Activated T-cell treated with anti-CD3 and anti-CD28 coated beads, Interleukin-2, amount 50 U/mL, for 72 hours (primary cell): ENCODE measurements at regions not wholly inside any gene's neighbourhood (a gene's known extent, or its start where the extent isn't known, plus 50 kb on each side); places are given as distances from the start of the nearest gene placed in this dataset.
"Not testable (repeated sequence)": the region's sequence is repeated elsewhere in the genome, so short reads cannot be mapped to it uniquely, and the experiment has no call there.

Experiments used
- ATAC-seq, 2 donors: fragments of 150-1000 bp; cut with Tn5 transposase; replicated peaks in 1 of 2; 2 replicates each; pipeline ENCODE4 v1.10.0; 2021; ENCODE audit warnings: moderate library complexity in 2 of 2, mild to moderate bottlenecking in 1 of 2
- DNase-seq, 2 donors: peaks; one replicate each; pipeline ENCODE4 v3.0.0; 2021 to 2022; ENCODE audit warnings: mixed read lengths in 1 of 2
- H3K27ac Mint-ChIP-seq: one replicate; pipeline ENCODE4 v1.8.0; 2022; ENCODE audit warnings: mild to moderate bottlenecking, moderate library complexity, mixed read lengths
- H3K27me3 Mint-ChIP-seq: one replicate; pipeline ENCODE4 v1.8.0; 2022; ENCODE audit warnings: low read depth, mixed read lengths
- H3K36me3 Mint-ChIP-seq, 2 donors: one replicate each; pipeline ENCODE4 v1.8.0; 2022; ENCODE audit warnings: mixed read lengths in 2 of 2, mild to moderate bottlenecking in 1 of 2; ENCODE audit not compliant: insufficient read depth in 2 of 2
- H3K4me1 Mint-ChIP-seq: one replicate; pipeline ENCODE4 v1.8.0; 2022; ENCODE audit warnings: low read depth, mixed read lengths
- H3K4me3 Mint-ChIP-seq, 2 donors: one replicate each; pipeline ENCODE4 v1.8.0; 2022; ENCODE audit warnings: mild to moderate bottlenecking in 2 of 2, mixed read lengths in 2 of 2, moderate library complexity in 2 of 2
- H3K9me3 Mint-ChIP-seq, 2 donors: one replicate each; pipeline ENCODE4 v1.8.0; 2022; ENCODE audit warnings: mixed read lengths in 2 of 2

- DNase-seq (no peak), ATAC-seq (no peak)
- peaks cover 39% of the 10 kb centered on the region for H3K4me1 Mint-ChIP-seq
- no peak overlapping the region for H3K4me3 Mint-ChIP-seq
- H3K9me3 Mint-ChIP-seq, result no peaks in the 10 kb centered on the region
- no peak overlapping the region for H3K27ac Mint-ChIP-seq
- H3K36me3 Mint-ChIP-seq, result no peaks in the 10 kb centered on the region
- H3K27me3 Mint-ChIP-seq, result peaks cover 13% of the 10 kb centered on the region
These were observed 314.9 kb downstream of the ALDH8A1 start for GRCh38 chr6:134634966-134635365.

GRCh38 chr6:134634466-134634865 lies 315.4 kb downstream of the ALDH8A1 start:
- no peak for DNase-seq
- H3K27ac Mint-ChIP-seq, result no peak overlapping the region
- H3K4me3 Mint-ChIP-seq, result no peak overlapping the region
- H3K4me1 Mint-ChIP-seq, result peaks cover 39% of the 10 kb centered on the region
- H3K36me3 Mint-ChIP-seq, result no peaks in the 10 kb centered on the region
- H3K27me3 Mint-ChIP-seq, result peaks cover 13% of the 10 kb centered on the region
- H3K9me3 Mint-ChIP-seq, result no peaks in the 10 kb centered on the region
- no peak for ATAC-seq

- H3K4me1 Mint-ChIP-seq, result peaks cover 37% of the 10 kb centered on the region
- H3K27ac Mint-ChIP-seq, H3K9me3 Mint-ChIP-seq, H3K36me3 Mint-ChIP-seq: not testable (repeated sequence)
- peak overlapping the region; percentile 79 to 85 for H3K4me3 Mint-ChIP-seq
- H3K27me3 Mint-ChIP-seq, result peaks cover 13% of the 10 kb centered on the region
- DNase-seq, result peak; percentile 35 to 55
- ATAC-seq, result peak; percentile 58 to 78
These were observed 315.3 kb upstream of the SGK1 start for GRCh38 chr6:134632982-134633940.

- no peak overlapping the region for H3K27ac Mint-ChIP-seq
- no peak overlapping the region for H3K4me3 Mint-ChIP-seq
- no peak for DNase-seq
- ATAC-seq, result peak; percentile 58 to 77
- peaks cover 32% of the 10 kb centered on the region for H3K4me1 Mint-ChIP-seq
- no peaks in the 10 kb centered on the region for H3K9me3 Mint-ChIP-seq
- H3K36me3 Mint-ChIP-seq, result no peaks in the 10 kb centered on the region
- peaks cover 13% of the 10 kb centered on the region for H3K27me3 Mint-ChIP-seq
These were observed 314.1 kb upstream of the SGK1 start for GRCh38 chr6:134632024-134632423.

- Mint-ChIP-seq H3K36me3 (no peaks in the 10 kb centered on the region), H3K4me3 (peak overlapping the region in 1 of 2 donors; percentile 23), H3K27me3 (peaks cover 13% of the 10 kb centered on the region), H3K4me1 (peaks cover 29% of the 10 kb centered on the region), H3K27ac (no peak overlapping the region), H3K9me3 (no peaks in the 10 kb centered on the region)
- ATAC-seq (no peak), DNase-seq (no peak)
These were observed 313.5 kb upstream of the SGK1 start for GRCh38 chr6:134631398-134631924.

- Mint-ChIP-seq H3K27ac (no peak overlapping the region), H3K4me3 (no peak overlapping the region), H3K4me1 (peaks cover 28% of the 10 kb centered on the region), H3K9me3 (no peaks in the 10 kb centered on the region), H3K36me3 (no peaks in the 10 kb centered on the region), H3K27me3 (peaks cover 13% of the 10 kb centered on the region)
- DNase-seq (no peak), ATAC-seq (no peak)
These were observed 312.7 kb upstream of the SGK1 start for GRCh38 chr6:134630508-134631121.

- Mint-ChIP-seq H3K36me3 (no peaks in the 10 kb centered on the region), H3K27me3 (peaks cover 13% of the 10 kb centered on the region), H3K9me3 (no peaks in the 10 kb centered on the region), H3K27ac (no peak overlapping the region), H3K4me3 (no peak overlapping the region), H3K4me1 (peaks cover 26% of the 10 kb centered on the region)
- DNase-seq (no peak), ATAC-seq (no peak)
These were observed 310.2 kb upstream of the SGK1 start for GRCh38 chr6:134628154-134628553.

- H3K27ac Mint-ChIP-seq, result no peak overlapping the region
- no peak overlapping the region for H3K4me3 Mint-ChIP-seq
- no peaks in the 10 kb centered on the region for H3K9me3 Mint-ChIP-seq
- H3K4me1 Mint-ChIP-seq, result peaks cover 21% of the 10 kb centered on the region
- DNase-seq (no peak), ATAC-seq (no peak)
- H3K36me3 Mint-ChIP-seq, result no peaks in the 10 kb centered on the region
- H3K27me3 Mint-ChIP-seq, result peaks cover 9% of the 10 kb centered on the region
These were observed 309.8 kb upstream of the SGK1 start for GRCh38 chr6:134627707-134628106.

GRCh38 chr6:134626589-134626988 lies 308.7 kb upstream of the SGK1 start:
- no peaks in the 10 kb centered on the region for H3K9me3 Mint-ChIP-seq
- no peak overlapping the region for H3K27ac Mint-ChIP-seq

GRCh38 chr6:134626086-134626485 lies 308.2 kb upstream of the SGK1 start:
- no peak overlapping the region for H3K27ac Mint-ChIP-seq
- H3K9me3 Mint-ChIP-seq, result no peaks in the 10 kb centered on the region
- DNase-seq (no peak), ATAC-seq (no peak)
- no peak overlapping the region for H3K4me3 Mint-ChIP-seq
- H3K27me3 Mint-ChIP-seq, result no peaks in the 10 kb centered on the region
- H3K4me1 Mint-ChIP-seq, result peaks cover 19% of the 10 kb centered on the region
- H3K36me3 Mint-ChIP-seq, result no peaks in the 10 kb centered on the region

More at GRCh38 chr6:134626589-134626988, 308.7 kb upstream of the SGK1 start:
- ATAC-seq (no peak), DNase-seq (no peak)
- H3K36me3 Mint-ChIP-seq, result no peaks in the 10 kb centered on the region
- H3K27me3 Mint-ChIP-seq, result no peaks in the 10 kb centered on the region
- peaks cover 21% of the 10 kb centered on the region for H3K4me1 Mint-ChIP-seq
- no peak overlapping the region for H3K4me3 Mint-ChIP-seq

GRCh38 chr6:134624781-134625180 lies 306.9 kb upstream of the SGK1 start:
- H3K9me3 Mint-ChIP-seq, result no peaks in the 10 kb centered on the region
- H3K27me3 Mint-ChIP-seq, result no peaks in the 10 kb centered on the region
- H3K4me3 Mint-ChIP-seq, result no peak overlapping the region
- H3K36me3 Mint-ChIP-seq, result no peaks in the 10 kb centered on the region
- ATAC-seq (no peak), DNase-seq (no peak)
- peaks cover 12% of the 10 kb centered on the region for H3K4me1 Mint-ChIP-seq
- H3K27ac Mint-ChIP-seq, result no peak overlapping the region

- no peak for DNase-seq
- Mint-ChIP-seq H3K27ac (no peak overlapping the region), H3K36me3 (no peaks in the 10 kb centered on the region)
These were observed 305.5 kb upstream of the SGK1 start for GRCh38 chr6:134623401-134623800.

GRCh38 chr6:134622382-134623173 lies 304.7 kb upstream of the SGK1 start:
- H3K9me3 Mint-ChIP-seq, result no peaks in the 10 kb centered on the region

More at GRCh38 chr6:134623401-134623800, 305.5 kb upstream of the SGK1 start:
- ATAC-seq, result no peak
- H3K9me3 Mint-ChIP-seq, result no peaks in the 10 kb centered on the region
- H3K4me3 Mint-ChIP-seq, result no peak overlapping the region
- peaks cover 12% of the 10 kb centered on the region for H3K4me1 Mint-ChIP-seq
- H3K27me3 Mint-ChIP-seq, result peaks cover 9% of the 10 kb centered on the region

More at GRCh38 chr6:134622382-134623173, 304.7 kb upstream of the SGK1 start:
- Mint-ChIP-seq H3K27me3 (peaks cover 9% of the 10 kb centered on the region), H3K36me3 (no peaks in the 10 kb centered on the region), H3K27ac (no peak overlapping the region), H3K4me1 (peaks cover 12% of the 10 kb centered on the region), H3K4me3 (no peak overlapping the region)
- ATAC-seq, result no peak
- DNase-seq, result no peak
